ENCODE measurements at regions not wholly inside any gene's neighbourhood (a gene's known extent, or its start where the extent isn't known, plus 50 kb on each side); places are given as distances from the start of the nearest gene placed in this dataset.

- no peak overlapping the region for H3K9ac ChIP-seq (ENCODE audit: low read length)
- no peaks in the 10 kb centered on the region for H3K36me3 ChIP-seq (ENCODE audit: low read length)
- no peak for TF ChIP-seq CTCF (IDR thresholded peaks at IDR 0.05; ENCODE audit: insufficient read depth, low read length, poor library complexity, severe bottlenecking)
- TF ChIP-seq EZH2phosphoT487 (conservative IDR thresholded peaks at IDR 0.05; ENCODE audit: low read length) = no peak
- no peaks in the 10 kb centered on the region for H3K79me2 ChIP-seq (ENCODE audit: insufficient read depth, low read length)
- no peaks in the 10 kb centered on the region for H3K27me3 ChIP-seq (ENCODE audit: low read length)
- H3K9me2 ChIP-seq (replicated peaks; ENCODE audit: insufficient read depth, low read length) = no peaks in the 10 kb centered on the region
- no peak overlapping the region for H3K4me3 ChIP-seq (ENCODE audit: insufficient read depth, low read length, poor library complexity, severe bottlenecking)
- no peaks in the 10 kb centered on the region for H3K9me3 ChIP-seq (ENCODE audit: insufficient read depth, low read length)
- H3F3A ChIP-seq (ENCODE audit: insufficient read depth) = no peaks in the 10 kb centered on the region
- no peaks in the 10 kb centered on the region for H4K20me1 ChIP-seq (ENCODE audit: low read depth, low read length)
- H3K4me2 ChIP-seq (ENCODE audit: low read depth, low read length, poor library complexity, severe bottlenecking) = no peak overlapping the region
- H2AFZ ChIP-seq (ENCODE audit: low read depth, low read length, severe bottlenecking) = no peak overlapping the region
- H3K27ac ChIP-seq (ENCODE audit: low read depth, low read length) = no peak overlapping the region
Observed at GRCh38 chr16:16884451-16884850, 505.5 kb downstream of the NPIPA7 start.

- TF ChIP-seq EZH2phosphoT487 (conservative IDR thresholded peaks at IDR 0.05; ENCODE audit: low read length) (no peak), CTCF (IDR thresholded peaks at IDR 0.05; ENCODE audit: insufficient read depth, low read length, poor library complexity, severe bottlenecking) (no peak)
- no peak overlapping the region for H2AFZ ChIP-seq (ENCODE audit: low read depth, low read length, severe bottlenecking)
- no peaks in the 10 kb centered on the region for H3K36me3 ChIP-seq (ENCODE audit: low read length)
- H3K9me2 ChIP-seq (replicated peaks; ENCODE audit: insufficient read depth, low read length) = no peaks in the 10 kb centered on the region
- H3K27ac ChIP-seq (ENCODE audit: low read depth, low read length) = no peak overlapping the region
- H3K4me3 ChIP-seq (ENCODE audit: insufficient read depth, low read length, poor library complexity, severe bottlenecking) = no peak overlapping the region
- H3K27me3 ChIP-seq (ENCODE audit: low read length) = no peaks in the 10 kb centered on the region
- no peak overlapping the region for H3K4me2 ChIP-seq (ENCODE audit: low read depth, low read length, poor library complexity, severe bottlenecking)
- H3K9me3 ChIP-seq (ENCODE audit: insufficient read depth, low read length) = no peaks in the 10 kb centered on the region
- H4K20me1 ChIP-seq (ENCODE audit: low read depth, low read length) = no peaks in the 10 kb centered on the region
- no peaks in the 10 kb centered on the region for H3K79me2 ChIP-seq (ENCODE audit: insufficient read depth, low read length)
- no peaks in the 10 kb centered on the region for H3F3A ChIP-seq (ENCODE audit: insufficient read depth)
- H3K9ac ChIP-seq (ENCODE audit: low read length) = no peak overlapping the region
Observed at GRCh38 chr16:16887193-16887592, 508.3 kb downstream of the NPIPA7 start.

GRCh38 chr16:16890964-16891363, 512.0 kb downstream of the NPIPA7 start:
- Histone ChIP-seq H3K79me2 (ENCODE audit: insufficient read depth, low read length) (no peaks in the 10 kb centered on the region), H2AFZ (ENCODE audit: low read depth, low read length, severe bottlenecking) (no peak overlapping the region), H3F3A (ENCODE audit: insufficient read depth) (no peaks in the 10 kb centered on the region), H3K9me2 (replicated peaks; ENCODE audit: insufficient read depth, low read length) (no peaks in the 10 kb centered on the region), H3K9ac (ENCODE audit: low read length) (no peak overlapping the region), H3K27me3 (ENCODE audit: low read length) (no peaks in the 10 kb centered on the region), H3K4me3 (ENCODE audit: insufficient read depth, low read length, poor library complexity, severe bottlenecking) (no peak overlapping the region), H3K27ac (ENCODE audit: low read depth, low read length) (no peak overlapping the region), H3K36me3 (ENCODE audit: low read length) (no peaks in the 10 kb centered on the region), H3K4me2 (ENCODE audit: low read depth, low read length, poor library complexity, severe bottlenecking) (no peak overlapping the region), H3K9me3 (ENCODE audit: insufficient read depth, low read length) (no peaks in the 10 kb centered on the region), H4K20me1 (ENCODE audit: low read depth, low read length) (no peaks in the 10 kb centered on the region)
- TF ChIP-seq EZH2phosphoT487 (conservative IDR thresholded peaks at IDR 0.05; ENCODE audit: low read length) (no peak), CTCF (IDR thresholded peaks at IDR 0.05; ENCODE audit: insufficient read depth, low read length, poor library complexity, severe bottlenecking) (no peak)

All from SU-DHL-6 (cell line).